ENCODE measurements at regions not wholly inside any gene's neighbourhood (a gene's known extent, or its start where the extent isn't known, plus 50 kb on each side); places are given as distances from the start of the nearest gene placed in this dataset.
"Not testable (repeated sequence)": the region's sequence is repeated elsewhere in the genome, so short reads cannot be mapped to it uniquely, and the experiment has no call there.

DNA sequence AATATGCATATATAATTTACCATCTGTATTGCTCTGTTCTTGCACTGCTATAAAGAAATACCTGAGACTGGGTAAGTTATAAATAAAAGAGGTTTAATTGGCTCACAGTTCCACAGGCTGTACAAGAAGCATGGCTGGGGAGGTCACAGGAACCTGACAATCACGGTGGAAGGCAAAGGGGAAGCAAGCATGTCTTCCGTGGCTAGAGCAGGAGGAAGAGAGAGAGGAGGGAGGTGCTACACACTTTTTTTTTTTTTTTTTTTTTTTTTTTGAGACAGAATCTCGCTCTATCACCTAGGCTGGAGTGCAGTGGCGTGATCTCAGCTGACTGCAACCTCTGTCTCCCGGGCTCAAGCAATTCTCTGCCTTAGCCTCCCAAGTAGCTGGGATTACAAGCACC, 150.9 kb upstream of the DTNBP1 start:
- TF ChIP-seq POLR2AphosphoS5, POLR2A (IDR thresholded peaks at IDR 0.05): not testable (repeated sequence)
- TF ChIP-seq, protein P1, sequence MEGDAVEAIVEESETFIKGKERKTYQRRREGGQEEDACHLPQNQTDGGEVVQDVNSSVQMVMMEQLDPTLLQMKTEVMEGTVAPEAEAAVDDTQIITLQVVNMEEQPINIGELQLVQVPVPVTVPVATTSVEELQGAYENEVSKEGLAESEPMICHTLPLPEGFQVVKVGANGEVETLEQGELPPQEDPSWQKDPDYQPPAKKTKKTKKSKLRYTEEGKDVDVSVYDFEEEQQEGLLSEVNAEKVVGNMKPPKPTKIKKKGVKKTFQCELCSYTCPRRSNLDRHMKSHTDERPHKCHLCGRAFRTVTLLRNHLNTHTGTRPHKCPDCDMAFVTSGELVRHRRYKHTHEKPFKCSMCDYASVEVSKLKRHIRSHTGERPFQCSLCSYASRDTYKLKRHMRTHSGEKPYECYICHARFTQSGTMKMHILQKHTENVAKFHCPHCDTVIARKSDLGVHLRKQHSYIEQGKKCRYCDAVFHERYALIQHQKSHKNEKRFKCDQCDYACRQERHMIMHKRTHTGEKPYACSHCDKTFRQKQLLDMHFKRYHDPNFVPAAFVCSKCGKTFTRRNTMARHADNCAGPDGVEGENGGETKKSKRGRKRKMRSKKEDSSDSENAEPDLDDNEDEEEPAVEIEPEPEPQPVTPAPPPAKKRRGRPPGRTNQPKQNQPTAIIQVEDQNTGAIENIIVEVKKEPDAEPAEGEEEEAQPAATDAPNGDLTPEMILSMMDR (IDR thresholded peaks at IDR 0.05): not testable (repeated sequence)

All from prostate gland (tissue), 2 donors.